A673 (cell line): ENCODE measurements at regions not wholly inside any gene's neighbourhood (a gene's known extent, or its start where the extent isn't known, plus 50 kb on each side); places are given as distances from the start of the nearest gene placed in this dataset.

Experiments
- BruUV-seq: library from RNA; stranded (reverse); fragments of 400-500 nt; replicated peaks from 2 replicates; lab custom pipeline; 2021; lab: Mats Ljungman, UMichigan
- CTCF ChIA-PET: fragments of 300-600 bp; sonication (Branson Sonifier 250); formaldehyde crosslinking; loops from one replicate; lab custom pipeline; 2022; ENCODE audit warnings: antibody characterized with exemption; lab: Charles Lee
- POLR2A ChIA-PET: fragments of 300-600 bp; sonication (Branson Sonifier 250); formaldehyde crosslinking; loops from one replicate; lab custom pipeline; 2022; ENCODE audit warnings: antibody characterized with exemption; ENCODE audit not compliant: low non-redundant PET; lab: Charles Lee
- DNase-seq: peaks from one replicate; pipeline ENCODE4 v3.0.0-alpha.2; 2015; ENCODE audit warnings: low spot score
- H3K27ac ChIP-seq: fragments of 200-600 bp; sonication (generic); 2 replicates; pipeline ENCODE4 v1.5.1; 2016; ENCODE audit warnings: mixed run types, low read depth, mild to moderate bottlenecking, mixed read lengths, antibody characterized with exemption, low read length; ENCODE audit not compliant: poor library complexity, severe bottlenecking
- H3K27me3 ChIP-seq: fragments of 200-600 bp; sonication (generic); replicated peaks from 2 replicates; pipeline ENCODE4 v1.6.1; 2017; ENCODE audit warnings: mixed run types, low read depth, mild to moderate bottlenecking, mixed read lengths, antibody characterized with exemption, low read length; ENCODE audit not compliant: insufficient read depth, poor library complexity
- H3K36me3 ChIP-seq: fragments of 200-600 bp; sonication (generic); 2 replicates; pipeline ENCODE4 v1.6.1; 2016; ENCODE audit warnings: mixed run types, mild to moderate bottlenecking, mixed read lengths, antibody characterized with exemption, low read length; ENCODE audit not compliant: insufficient read depth, poor library complexity, severe bottlenecking
- H3K4me1 ChIP-seq: fragments of 200-600 bp; sonication (generic); 2 replicates; pipeline ENCODE4 v1.6.1; 2017; ENCODE audit warnings: mixed run types, mild to moderate bottlenecking, mixed read lengths, antibody characterized with exemption, low read length; ENCODE audit not compliant: insufficient read depth, poor library complexity, severe bottlenecking
- H3K4me3 ChIP-seq: fragments of 200-600 bp; sonication (generic); 2 replicates; pipeline ENCODE4 v1.5.1; 2016; ENCODE audit warnings: low read depth, mixed run types, mild to moderate bottlenecking, mixed read lengths, low read length; ENCODE audit not compliant: poor library complexity, severe bottlenecking
- H3K9me3 ChIP-seq: fragments of 200-600 bp; sonication (generic); 2 replicates; pipeline ENCODE4 v1.6.1; 2016; ENCODE audit warnings: mixed run types, low read depth, mild to moderate bottlenecking, mixed read lengths, antibody characterized with exemption, low read length; ENCODE audit not compliant: poor library complexity, severe bottlenecking
- CTCF ChIP-seq: fragments of 300-800, 200-600 bp; sonication (generic); conservative IDR thresholded peaks from 2 replicates; pipeline ENCODE4 v1.5.1; 2017; ENCODE audit warnings: low read depth, mild to moderate bottlenecking, antibody characterized with exemption, low read length, moderate library complexity, mixed read lengths
- EZH2 ChIP-seq: fragments of 200-600 bp; sonication (generic); IDR thresholded peaks from 2 replicates; pipeline ENCODE4 v1.6.1; 2017; ENCODE audit warnings: borderline replicate concordance, low read depth, mild to moderate bottlenecking, mixed read lengths, antibody characterized with exemption, low read length; ENCODE audit not compliant: poor library complexity, severe bottlenecking
- intact Hi-C: fragments of 100-400 bp; cut with micrococcal nuclease; formaldehyde crosslinking; loops from one replicate; pipeline ENCODE4 v1.10.0; 2022; ENCODE audit not compliant: unreplicated experiment

- ChIA-PET POLR2A (no interaction called here), CTCF (no interaction called here)
- no peak overlapping the region for H3K4me3 ChIP-seq
- H3K27ac ChIP-seq, result no peak overlapping the region
- H3K9me3 ChIP-seq, result no peaks in the 10 kb centered on the region
- no peak for DNase-seq
- TF ChIP-seq CTCF (no peak), EZH2 (no peak)
- H3K4me1 ChIP-seq, result no peaks in the 10 kb centered on the region
- peaks cover 2% of the 10 kb centered on the region for H3K27me3 ChIP-seq
- BruUV-seq, result no TSS peak
- no peaks in the 10 kb centered on the region for H3K36me3 ChIP-seq
- intact Hi-C loops, result no loop called here
Measured at GRCh38 chr2:121129692-121130091, 155.3 kb downstream of the TFCP2L1 start.

- POLR2A ChIA-PET, result no interaction called here
- Histone ChIP-seq H3K4me3 (no peak overlapping the region), H3K27me3 (peaks cover 2% of the 10 kb centered on the region), H3K9me3 (no peaks in the 10 kb centered on the region), H3K4me1 (no peaks in the 10 kb centered on the region), H3K36me3 (no peaks in the 10 kb centered on the region), H3K27ac (no peak overlapping the region)
- DNase-seq, result no peak
- CTCF ChIA-PET, result no interaction called here
- BruUV-seq, result no TSS peak
- intact Hi-C loops, result no loop called here
- TF ChIP-seq EZH2 (no peak), CTCF (no peak)
Measured at GRCh38 chr2:121130301-121130850, 154.6 kb downstream of the TFCP2L1 start.

DNA sequence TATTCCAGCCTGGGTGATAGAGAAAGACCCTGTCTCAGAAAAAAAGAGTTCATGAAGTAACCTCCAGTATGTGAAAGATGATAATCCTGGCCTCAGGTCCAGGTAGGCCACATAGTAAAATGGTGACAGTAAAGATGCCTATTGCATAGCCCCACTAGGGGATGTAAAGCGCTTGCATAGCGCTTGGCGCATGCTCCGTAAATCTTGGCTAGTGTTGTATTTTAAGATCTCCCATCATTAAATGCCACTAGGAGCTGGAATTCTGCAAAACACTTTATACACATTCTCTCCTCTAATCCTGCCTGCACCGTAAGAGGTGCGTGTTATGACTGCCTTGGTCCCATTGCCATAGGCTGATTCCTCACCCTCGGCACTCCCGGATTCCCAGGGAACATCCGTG is 153.6 kb downstream of the TFCP2L1 start:
- intact Hi-C loops, result no loop called here

More for the DNA sequence above, 153.6 kb downstream of the TFCP2L1 start:
- H3K27ac ChIP-seq, result no peak overlapping the region
- no peak overlapping the region for H3K4me3 ChIP-seq
- H3K4me1 ChIP-seq, result no peaks in the 10 kb centered on the region
- no peaks in the 10 kb centered on the region for H3K36me3 ChIP-seq
- no TSS peak for BruUV-seq
- peaks cover 2% of the 10 kb centered on the region for H3K27me3 ChIP-seq
- TF ChIP-seq EZH2 (no peak), CTCF (no peak)
- H3K9me3 ChIP-seq, result no peaks in the 10 kb centered on the region
- CTCF ChIA-PET, result no interaction called here
- DNase-seq, result no peak
- POLR2A ChIA-PET, result no interaction called here
